ENCODE measurements at regions not wholly inside any gene's neighbourhood (a gene's known extent, or its start where the extent isn't known, plus 50 kb on each side); places are given as distances from the start of the nearest gene placed in this dataset.

DNA sequence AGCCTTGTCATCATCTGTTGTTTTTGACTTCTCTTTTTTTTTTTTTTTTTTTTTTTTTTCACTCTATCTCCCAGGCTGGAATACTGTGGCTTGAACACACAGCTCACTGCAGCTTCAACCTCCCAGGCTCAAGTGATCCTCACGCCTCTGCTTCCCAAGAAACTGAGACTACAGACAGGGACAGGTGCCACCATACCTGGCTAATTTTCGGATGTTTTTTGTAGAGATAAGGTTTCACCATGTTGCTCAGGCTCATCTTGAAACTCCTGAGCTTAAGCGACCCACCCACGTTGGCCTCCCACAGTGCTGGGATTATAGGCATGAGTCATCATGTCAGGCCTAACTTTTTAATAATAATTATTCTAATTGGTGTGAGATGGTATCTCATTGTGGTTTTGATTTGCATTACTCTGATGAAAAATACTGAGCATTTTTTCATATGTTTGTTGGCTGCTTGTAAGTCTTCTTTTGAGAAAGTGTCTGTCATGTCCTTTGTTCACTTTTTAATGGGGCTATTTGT is 51.3 kb upstream of the OR9G4 start:
- TF ChIP-seq YY1 (IDR thresholded peaks at IDR 0.05; ENCODE audit: extremely low read depth, insufficient replicate concordance, low read depth, low read length) (no peak), JUND (IDR thresholded peaks at IDR 0.05) (no peak), TCF7L2 (IDR thresholded peaks at IDR 0.05; ENCODE audit: borderline replicate concordance, extremely low read depth, insufficient read depth, insufficient read length) (no peak), POLR2A (IDR thresholded peaks at IDR 0.05; ENCODE audit: borderline replicate concordance, extremely low read depth, insufficient read depth, insufficient read length) (no peak), ELF1 (IDR thresholded peaks at IDR 0.05; ENCODE audit: borderline replicate concordance, low read depth) (no peak), EZH2 (IDR thresholded peaks at IDR 0.05) (no peak), RAD21 (IDR thresholded peaks at IDR 0.05; ENCODE audit: low read depth) (no peak), CEBPB (IDR thresholded peaks at IDR 0.05; ENCODE audit: low read depth) (no peak), SIN3A (IDR thresholded peaks at IDR 0.05; ENCODE audit: low read depth) (no peak), POLR2AphosphoS5 (IDR thresholded peaks at IDR 0.05; ENCODE audit: low read depth, low read length) (no peak)
- TF ChIP-seq, protein P1, sequence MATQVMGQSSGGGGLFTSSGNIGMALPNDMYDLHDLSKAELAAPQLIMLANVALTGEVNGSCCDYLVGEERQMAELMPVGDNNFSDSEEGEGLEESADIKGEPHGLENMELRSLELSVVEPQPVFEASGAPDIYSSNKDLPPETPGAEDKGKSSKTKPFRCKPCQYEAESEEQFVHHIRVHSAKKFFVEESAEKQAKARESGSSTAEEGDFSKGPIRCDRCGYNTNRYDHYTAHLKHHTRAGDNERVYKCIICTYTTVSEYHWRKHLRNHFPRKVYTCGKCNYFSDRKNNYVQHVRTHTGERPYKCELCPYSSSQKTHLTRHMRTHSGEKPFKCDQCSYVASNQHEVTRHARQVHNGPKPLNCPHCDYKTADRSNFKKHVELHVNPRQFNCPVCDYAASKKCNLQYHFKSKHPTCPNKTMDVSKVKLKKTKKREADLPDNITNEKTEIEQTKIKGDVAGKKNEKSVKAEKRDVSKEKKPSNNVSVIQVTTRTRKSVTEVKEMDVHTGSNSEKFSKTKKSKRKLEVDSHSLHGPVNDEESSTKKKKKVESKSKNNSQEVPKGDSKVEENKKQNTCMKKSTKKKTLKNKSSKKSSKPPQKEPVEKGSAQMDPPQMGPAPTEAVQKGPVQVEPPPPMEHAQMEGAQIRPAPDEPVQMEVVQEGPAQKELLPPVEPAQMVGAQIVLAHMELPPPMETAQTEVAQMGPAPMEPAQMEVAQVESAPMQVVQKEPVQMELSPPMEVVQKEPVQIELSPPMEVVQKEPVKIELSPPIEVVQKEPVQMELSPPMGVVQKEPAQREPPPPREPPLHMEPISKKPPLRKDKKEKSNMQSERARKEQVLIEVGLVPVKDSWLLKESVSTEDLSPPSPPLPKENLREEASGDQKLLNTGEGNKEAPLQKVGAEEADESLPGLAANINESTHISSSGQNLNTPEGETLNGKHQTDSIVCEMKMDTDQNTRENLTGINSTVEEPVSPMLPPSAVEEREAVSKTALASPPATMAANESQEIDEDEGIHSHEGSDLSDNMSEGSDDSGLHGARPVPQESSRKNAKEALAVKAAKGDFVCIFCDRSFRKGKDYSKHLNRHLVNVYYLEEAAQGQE (IDR thresholded peaks at IDR 0.05; ENCODE audit: low read depth) = no peak
- TF ChIP-seq, protein P2, sequence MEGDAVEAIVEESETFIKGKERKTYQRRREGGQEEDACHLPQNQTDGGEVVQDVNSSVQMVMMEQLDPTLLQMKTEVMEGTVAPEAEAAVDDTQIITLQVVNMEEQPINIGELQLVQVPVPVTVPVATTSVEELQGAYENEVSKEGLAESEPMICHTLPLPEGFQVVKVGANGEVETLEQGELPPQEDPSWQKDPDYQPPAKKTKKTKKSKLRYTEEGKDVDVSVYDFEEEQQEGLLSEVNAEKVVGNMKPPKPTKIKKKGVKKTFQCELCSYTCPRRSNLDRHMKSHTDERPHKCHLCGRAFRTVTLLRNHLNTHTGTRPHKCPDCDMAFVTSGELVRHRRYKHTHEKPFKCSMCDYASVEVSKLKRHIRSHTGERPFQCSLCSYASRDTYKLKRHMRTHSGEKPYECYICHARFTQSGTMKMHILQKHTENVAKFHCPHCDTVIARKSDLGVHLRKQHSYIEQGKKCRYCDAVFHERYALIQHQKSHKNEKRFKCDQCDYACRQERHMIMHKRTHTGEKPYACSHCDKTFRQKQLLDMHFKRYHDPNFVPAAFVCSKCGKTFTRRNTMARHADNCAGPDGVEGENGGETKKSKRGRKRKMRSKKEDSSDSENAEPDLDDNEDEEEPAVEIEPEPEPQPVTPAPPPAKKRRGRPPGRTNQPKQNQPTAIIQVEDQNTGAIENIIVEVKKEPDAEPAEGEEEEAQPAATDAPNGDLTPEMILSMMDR (IDR thresholded peaks at IDR 0.05 in 2 of 3, conservative IDR thresholded peaks at IDR 0.05 in 1 of 3; ENCODE audit: borderline replicate concordance in 1 of 3, insufficient read depth in 1 of 3, low read depth in 2 of 3, low read length in 2 of 3) = no peak
- TF ChIP-seq, protein P3, sequence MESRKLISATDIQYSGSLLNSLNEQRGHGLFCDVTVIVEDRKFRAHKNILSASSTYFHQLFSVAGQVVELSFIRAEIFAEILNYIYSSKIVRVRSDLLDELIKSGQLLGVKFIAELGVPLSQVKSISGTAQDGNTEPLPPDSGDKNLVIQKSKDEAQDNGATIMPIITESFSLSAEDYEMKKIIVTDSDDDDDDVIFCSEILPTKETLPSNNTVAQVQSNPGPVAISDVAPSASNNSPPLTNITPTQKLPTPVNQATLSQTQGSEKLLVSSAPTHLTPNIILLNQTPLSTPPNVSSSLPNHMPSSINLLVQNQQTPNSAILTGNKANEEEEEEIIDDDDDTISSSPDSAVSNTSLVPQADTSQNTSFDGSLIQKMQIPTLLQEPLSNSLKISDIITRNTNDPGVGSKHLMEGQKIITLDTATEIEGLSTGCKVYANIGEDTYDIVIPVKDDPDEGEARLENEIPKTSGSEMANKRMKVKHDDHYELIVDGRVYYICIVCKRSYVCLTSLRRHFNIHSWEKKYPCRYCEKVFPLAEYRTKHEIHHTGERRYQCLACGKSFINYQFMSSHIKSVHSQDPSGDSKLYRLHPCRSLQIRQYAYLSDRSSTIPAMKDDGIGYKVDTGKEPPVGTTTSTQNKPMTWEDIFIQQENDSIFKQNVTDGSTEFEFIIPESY (IDR thresholded peaks at IDR 0.05; ENCODE audit: extremely low read depth, insufficient replicate concordance, low read length) = no peak
- TF ChIP-seq, protein P4, sequence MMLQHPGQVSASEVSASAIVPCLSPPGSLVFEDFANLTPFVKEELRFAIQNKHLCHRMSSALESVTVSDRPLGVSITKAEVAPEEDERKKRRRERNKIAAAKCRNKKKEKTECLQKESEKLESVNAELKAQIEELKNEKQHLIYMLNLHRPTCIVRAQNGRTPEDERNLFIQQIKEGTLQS (IDR thresholded peaks at IDR 0.05) = no peak

Data from HCT116 (cell line).